CD14-positive monocyte (primary cell): ENCODE measurements at regions not wholly inside any gene's neighbourhood (a gene's known extent, or its start where the extent isn't known, plus 50 kb on each side); places are given as distances from the start of the nearest gene placed in this dataset.
"Not testable (repeated sequence)": the region's sequence is repeated elsewhere in the genome, so short reads cannot be mapped to it uniquely, and the experiment has no call there.

Experiments
- DNase-seq, 3 donors: peaks; one replicate each; pipeline ENCODE4 v3.0.0-alpha.2; 2011 to 2022
- H2AFZ ChIP-seq: 2 replicates; pipeline ENCODE4 v1.6.0; 2012; ENCODE audit warnings: mild to moderate bottlenecking, low read depth, low read length, inconsistent platforms; ENCODE audit not compliant: insufficient read depth, poor library complexity, severe bottlenecking
- H3K27ac ChIP-seq, 2 donors: 1 replicate in 1 of 2; 2 replicates in 1 of 2; pipeline ENCODE4 v1.5.1; 2012 to 2013; ENCODE audit warnings: low read length in 2 of 2, control low read depth in 1 of 2, inconsistent platforms in 1 of 2, low read depth in 1 of 2, mild to moderate bottlenecking in 1 of 2
- H3K27me3 ChIP-seq, 2 donors: one replicate each; pipeline versions ENCODE4 v1.6.0 to v1.6.1; 2011 to 2013; ENCODE audit warnings: low read length in 2 of 2; ENCODE audit not compliant: control insufficient read depth in 2 of 2, insufficient read depth in 2 of 2
- H3K36me3 ChIP-seq, 2 donors: replicated peaks in 1 of 2; 1 replicate in 1 of 2; 2 replicates in 1 of 2; pipeline versions ENCODE4 v1.5.1 to v1.6.1; 2012 to 2013; ENCODE audit warnings: low read length in 2 of 2, control low read depth in 1 of 2, inconsistent platforms in 1 of 2, mild to moderate bottlenecking in 1 of 2; ENCODE audit not compliant: insufficient read depth in 2 of 2, control insufficient read depth in 1 of 2
- H3K4me1 ChIP-seq, 2 donors: 1 replicate in 1 of 2; 2 replicates in 1 of 2; pipeline versions ENCODE4 v1.5.1 to v1.6.1; 2012 to 2013; ENCODE audit warnings: low read length in 2 of 2, control low read depth in 1 of 2, inconsistent platforms in 1 of 2, mild to moderate bottlenecking in 1 of 2, moderate library complexity in 1 of 2; ENCODE audit not compliant: insufficient read depth in 2 of 2, control insufficient read depth in 1 of 2
- H3K4me2 ChIP-seq: replicated peaks from 2 replicates; pipeline ENCODE3; 2012; ENCODE audit warnings: low read length, moderate library complexity, mild to moderate bottlenecking; ENCODE audit not compliant: poor library complexity, severe bottlenecking; ENCODE audit errors: extremely low read depth
- H3K4me3 ChIP-seq, 3 experiments: fragments of 200-600 bp in 1 of 3; sonication (generic) in 1 of 3; replicated peaks in 1 of 3; 1 replicate in 2 of 3; 2 replicates in 1 of 3; pipeline ENCODE4 v1.5.1; 2011 to 2013; ENCODE audit warnings: low read length in 3 of 3, mild to moderate bottlenecking in 3 of 3, control low read depth in 2 of 3, low read depth in 2 of 3, inconsistent platforms in 1 of 3, moderate library complexity in 1 of 3
- H3K79me2 ChIP-seq: 2 replicates; pipeline ENCODE4 v1.6.0; 2012; ENCODE audit warnings: mild to moderate bottlenecking, control low read depth, inconsistent platforms, low read length, moderate library complexity; ENCODE audit not compliant: insufficient read depth
- H3K9ac ChIP-seq: 2 replicates; pipeline ENCODE4 v1.6.0; 2017; ENCODE audit warnings: low read length, mild to moderate bottlenecking; ENCODE audit not compliant: insufficient read depth, poor library complexity, severe bottlenecking
- H3K9me3 ChIP-seq, 2 donors: replicated peaks in 1 of 2; 1 replicate in 1 of 2; 2 replicates in 1 of 2; pipeline versions ENCODE4 v1.5.1 to v1.6.1; 2012 to 2013; ENCODE audit warnings: low read length in 2 of 2, control low read depth in 1 of 2; ENCODE audit not compliant: control insufficient read depth in 1 of 2, insufficient read depth in 1 of 2
- H4K20me1 ChIP-seq: 2 replicates; pipeline ENCODE4 v1.6.0; 2012; ENCODE audit warnings: mild to moderate bottlenecking, low read length, control low read depth, moderate library complexity; ENCODE audit not compliant: insufficient read depth
- H3K27ac Mint-ChIP-seq, 7 donors: one replicate each; pipeline ENCODE4 v1.8.0; 2020; ENCODE audit warnings: mild to moderate bottlenecking in 7 of 7, mixed read lengths in 7 of 7, moderate library complexity in 6 of 7, inconsistent platforms in 2 of 7
- H3K27me3 Mint-ChIP-seq, 3 donors: one replicate each; pipeline ENCODE4 v1.8.0; 2021 to 2022; ENCODE audit warnings: low read depth in 3 of 3, mild to moderate bottlenecking in 3 of 3, mixed read lengths in 3 of 3, moderate library complexity in 3 of 3, inconsistent platforms in 1 of 3
- H3K36me3 Mint-ChIP-seq, 2 donors: one replicate each; pipeline ENCODE4 v1.8.0; 2020; ENCODE audit warnings: mixed read lengths in 2 of 2, inconsistent platforms in 1 of 2, mild to moderate bottlenecking in 1 of 2
- H3K4me1 Mint-ChIP-seq: one replicate; pipeline ENCODE4 v1.8.0; 2020; ENCODE audit warnings: mild to moderate bottlenecking, mixed read lengths
- H3K4me3 Mint-ChIP-seq, 2 donors: one replicate each; pipeline ENCODE4 v1.8.0; 2020; ENCODE audit warnings: mild to moderate bottlenecking in 2 of 2, mixed read lengths in 2 of 2, moderate library complexity in 1 of 2
- H3K9me3 Mint-ChIP-seq, 7 donors: one replicate each; pipeline ENCODE4 v1.8.0; 2020 to 2022; ENCODE audit warnings: mixed read lengths in 7 of 7, mild to moderate bottlenecking in 6 of 7, moderate library complexity in 6 of 7, inconsistent platforms in 2 of 7
- WGBS: methylation state at CpG from one replicate; pipeline ENCODE4 v1.1.5; 2013; ENCODE audit warnings: missing lambda C conversion rate; ENCODE audit not compliant: insufficient coverage; 5-methylcytosine and 5-hydroxymethylcytosine counted together
- intact Hi-C, 2 donors: fragments of 100-400 bp; cut with micrococcal nuclease; formaldehyde crosslinking; loops; one replicate each; pipeline versions ENCODE4 v1.15.0 to v1.15.1; 2023

- not testable (repeated sequence) for H3K4me3 Mint-ChIP-seq
- peak overlapping the region; percentile 27 to 39 (median 38) for H3K4me3 ChIP-seq
Observed at GRCh38 chrX:95165-95564, 186.0 kb upstream of the PLCXD1 start.

More at GRCh38 chrX:95165-95564, 186.0 kb upstream of the PLCXD1 start:
- H2AFZ ChIP-seq, H3K36me3 ChIP-seq, DNase-seq, H3K27me3 ChIP-seq, H3K79me2 ChIP-seq, H3K4me2 ChIP-seq, H3K4me1 ChIP-seq, H3K4me1 Mint-ChIP-seq, H3K27me3 Mint-ChIP-seq, H3K9me3 Mint-ChIP-seq, intact Hi-C loops, H4K20me1 ChIP-seq, H3K36me3 Mint-ChIP-seq, H3K9me3 ChIP-seq: not testable (repeated sequence)
- peak overlapping the region; percentile 55 to 62 for H3K27ac ChIP-seq
- H3K9ac ChIP-seq: peak overlapping the region; percentile 64
- 63% methylated on average over 4 of the region's 9 CpGs for WGBS
- peak overlapping the region in 3 of 7 donors; percentile 62 to 84 (median 81) for H3K27ac Mint-ChIP-seq
